GM12865 (cell line): ENCODE measurements at regions not wholly inside any gene's neighbourhood (a gene's known extent, or its start where the extent isn't known, plus 50 kb on each side); places are given as distances from the start of the nearest gene placed in this dataset.

Experiments
- DNase-seq: peaks from one replicate; pipeline ENCODE4 v3.0.0; 2010; ENCODE audit warnings: low read depth
- H3K4me3 ChIP-seq: 2 replicates; pipeline ENCODE4 v1.5.1; 2011; ENCODE audit warnings: mild to moderate bottlenecking, low read depth, low read length, control low read depth
- TF ChIP-seq, protein P1 (sequence below): IDR thresholded peaks from 2 replicates; pipeline ENCODE4 v1.5.1; 2011; ENCODE audit warnings: low read length, control low read depth, low read depth, inconsistent platforms; ENCODE audit not compliant: insufficient read depth; ENCODE audit errors: missing control alignments

DNA sequence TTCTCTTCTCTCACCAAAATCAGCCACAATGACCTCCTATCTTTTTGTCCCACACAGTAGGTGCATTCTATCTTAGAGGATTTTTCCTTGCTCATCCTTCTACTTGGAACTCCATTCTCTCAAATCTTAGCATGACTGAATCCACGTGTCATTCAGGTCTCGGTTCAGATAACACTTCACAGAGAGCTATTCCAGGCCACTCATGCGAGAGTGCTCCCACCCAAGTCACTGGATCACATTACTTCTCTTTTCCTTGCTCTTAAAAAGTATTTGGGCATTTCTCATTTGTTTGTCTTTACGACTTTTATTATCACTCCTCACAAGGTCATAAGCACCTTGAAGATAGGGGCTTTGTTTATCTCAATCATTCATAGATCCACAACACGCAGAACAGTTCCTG is 647.5 kb upstream of the TENM3 start:
- TF ChIP-seq, protein P1, sequence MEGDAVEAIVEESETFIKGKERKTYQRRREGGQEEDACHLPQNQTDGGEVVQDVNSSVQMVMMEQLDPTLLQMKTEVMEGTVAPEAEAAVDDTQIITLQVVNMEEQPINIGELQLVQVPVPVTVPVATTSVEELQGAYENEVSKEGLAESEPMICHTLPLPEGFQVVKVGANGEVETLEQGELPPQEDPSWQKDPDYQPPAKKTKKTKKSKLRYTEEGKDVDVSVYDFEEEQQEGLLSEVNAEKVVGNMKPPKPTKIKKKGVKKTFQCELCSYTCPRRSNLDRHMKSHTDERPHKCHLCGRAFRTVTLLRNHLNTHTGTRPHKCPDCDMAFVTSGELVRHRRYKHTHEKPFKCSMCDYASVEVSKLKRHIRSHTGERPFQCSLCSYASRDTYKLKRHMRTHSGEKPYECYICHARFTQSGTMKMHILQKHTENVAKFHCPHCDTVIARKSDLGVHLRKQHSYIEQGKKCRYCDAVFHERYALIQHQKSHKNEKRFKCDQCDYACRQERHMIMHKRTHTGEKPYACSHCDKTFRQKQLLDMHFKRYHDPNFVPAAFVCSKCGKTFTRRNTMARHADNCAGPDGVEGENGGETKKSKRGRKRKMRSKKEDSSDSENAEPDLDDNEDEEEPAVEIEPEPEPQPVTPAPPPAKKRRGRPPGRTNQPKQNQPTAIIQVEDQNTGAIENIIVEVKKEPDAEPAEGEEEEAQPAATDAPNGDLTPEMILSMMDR: no peak
- no peak overlapping the region for H3K4me3 ChIP-seq
- no peak for DNase-seq

DNA sequence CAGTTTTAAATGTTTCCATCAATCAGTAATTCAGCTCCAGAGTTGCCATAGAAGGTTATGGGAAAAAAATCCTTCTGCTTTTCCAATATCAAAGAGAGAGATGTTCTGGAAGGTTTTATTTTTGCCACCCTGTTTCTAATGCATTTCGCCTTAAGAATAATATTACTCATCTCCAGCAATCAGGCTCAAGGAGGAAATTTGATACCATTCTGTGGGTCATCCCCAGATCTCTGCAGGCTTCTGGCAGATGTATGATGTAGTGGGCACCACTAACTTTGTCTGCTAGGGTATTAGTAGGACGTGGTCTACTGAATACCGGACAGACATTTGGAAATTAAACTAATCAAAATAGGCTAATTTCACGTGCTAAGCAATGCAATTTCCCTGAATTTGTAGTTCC is 645.4 kb upstream of the TENM3 start:
- no peak overlapping the region for H3K4me3 ChIP-seq
- TF ChIP-seq, protein P1: no peak
- no peak for DNase-seq

DNA sequence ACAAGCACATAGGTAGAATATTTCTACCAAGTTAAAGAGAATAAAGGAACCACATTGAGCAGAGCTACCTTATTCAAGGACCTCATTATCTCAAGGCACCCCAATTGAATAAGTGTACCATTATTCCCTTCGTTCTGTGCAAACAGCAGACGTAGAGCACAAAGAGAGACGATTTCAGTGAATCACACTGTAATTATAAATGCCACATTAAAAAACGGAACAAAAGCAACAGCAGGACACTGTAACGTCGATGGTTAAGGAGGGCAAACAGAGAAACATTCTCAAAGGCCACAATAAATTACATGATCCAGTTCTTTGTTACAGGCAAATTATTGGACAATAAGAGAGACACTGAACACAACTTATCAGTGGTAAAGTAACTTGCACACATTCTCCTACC is 644.1 kb upstream of the TENM3 start:
- DNase-seq: no peak
- no peak overlapping the region for H3K4me3 ChIP-seq
- TF ChIP-seq, protein P1: no peak

DNA sequence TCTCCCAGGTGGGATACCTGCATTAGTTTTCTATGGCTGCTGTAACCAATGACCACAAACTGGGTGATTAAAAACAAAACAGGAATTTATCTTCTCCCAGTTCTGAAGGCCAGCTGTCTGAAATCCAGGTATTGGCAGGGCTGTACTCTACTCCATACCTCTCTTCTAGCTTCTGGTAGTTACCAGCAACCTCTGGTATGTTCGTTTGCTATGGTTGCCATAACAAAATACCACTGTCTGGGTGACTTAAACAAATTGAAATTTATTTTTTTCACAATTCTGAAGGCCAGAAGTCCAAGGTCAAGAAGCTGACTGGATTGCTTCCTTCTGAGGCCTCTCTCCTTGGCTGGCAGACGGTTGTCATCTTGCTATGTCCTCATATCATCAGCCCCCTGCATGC is 642.1 kb upstream of the TENM3 start:
- DNase-seq: no peak
- TF ChIP-seq, protein P1: no peak
- no peak overlapping the region for H3K4me3 ChIP-seq

DNA sequence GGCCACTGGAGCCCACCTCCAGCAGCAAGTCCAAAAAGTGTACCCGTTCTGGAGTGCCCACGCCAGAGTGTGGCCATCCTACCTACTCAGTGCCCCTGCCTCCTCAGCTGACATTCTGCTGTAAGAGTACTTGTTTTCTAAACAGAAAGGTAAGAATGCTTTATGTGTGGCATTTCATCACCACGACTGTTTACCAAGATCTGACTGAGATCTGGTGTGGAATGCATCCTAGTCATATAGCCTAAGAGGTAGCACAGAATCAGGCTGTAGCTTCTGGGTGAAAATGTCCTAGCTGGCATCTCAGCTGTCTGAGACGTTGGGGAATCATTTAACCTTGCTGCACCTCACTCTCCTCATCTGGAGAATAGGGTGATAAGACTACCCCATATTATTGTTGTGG is 638.7 kb upstream of the TENM3 start:
- H3K4me3 ChIP-seq: no peak overlapping the region
- TF ChIP-seq, protein P1: no peak
- DNase-seq: no peak

DNA sequence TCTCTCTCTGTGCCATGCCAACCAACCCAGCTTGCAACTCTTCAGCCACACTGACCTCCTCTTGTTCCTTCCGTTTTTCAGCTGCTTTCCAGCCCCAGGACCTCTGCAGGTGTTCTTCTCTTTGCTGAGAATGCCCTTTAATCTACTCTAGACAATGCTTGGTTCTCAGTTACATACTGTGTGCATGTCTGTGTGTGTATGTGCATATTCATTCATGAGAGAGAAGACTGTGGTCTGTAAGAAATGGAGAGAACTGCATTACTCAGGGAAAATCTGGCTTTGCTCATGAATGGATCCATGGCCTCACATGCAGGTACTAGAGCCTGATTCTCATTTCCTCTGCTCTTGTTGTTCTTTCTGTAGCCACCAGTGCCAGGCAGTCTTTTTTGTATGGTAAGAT is 636.9 kb upstream of the TENM3 start:
- DNase-seq: no peak
- TF ChIP-seq, protein P1: no peak
- H3K4me3 ChIP-seq: no peak overlapping the region

DNA sequence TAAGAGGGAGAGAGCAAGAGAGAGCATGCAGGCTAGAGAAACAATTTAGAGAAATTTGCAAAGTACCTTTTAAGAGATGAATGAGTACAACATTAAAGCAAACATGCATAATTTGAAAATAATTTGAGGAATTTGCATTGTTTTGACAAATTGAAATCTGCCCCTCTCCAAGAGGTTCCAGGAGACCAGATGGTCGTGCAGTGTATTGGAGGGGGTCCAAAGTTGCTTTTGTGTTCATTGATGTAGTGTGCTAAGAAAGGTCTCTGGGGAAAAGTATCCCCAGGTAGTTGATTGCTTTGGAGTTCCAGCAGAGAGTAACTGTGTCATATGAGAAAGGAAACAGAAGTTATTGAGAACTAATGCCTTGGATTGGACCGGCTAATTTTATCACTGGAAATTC is 635.0 kb upstream of the TENM3 start:
- no peak for DNase-seq
- no peak overlapping the region for H3K4me3 ChIP-seq
- TF ChIP-seq, protein P1: no peak
